ENCODE measurements at regions not wholly inside any gene's neighbourhood (a gene's known extent, or its start where the extent isn't known, plus 50 kb on each side); places are given as distances from the start of the nearest gene placed in this dataset.

GRCh38 chr10:130927157-130927556, 384.4 kb downstream of the TCERG1L start:
- H3K27me3 ChIP-seq = peaks cover 0 to 61% of the 10 kb centered on the region in 2 donors

GRCh38 chr10:130928306-130928705, 383.2 kb downstream of the TCERG1L start:
- Histone ChIP-seq H3K36me3 (no peaks in the 10 kb centered on the region), H3K27me3 (peaks cover 0 to 56% of the 10 kb centered on the region in 2 donors), H3K27ac (no peak overlapping the region), H3K4me1 (no peaks in the 10 kb centered on the region), H3K9me3 (no peaks in the 10 kb centered on the region), H3K4me3 (no peak overlapping the region)
- TF ChIP-seq CTCF (IDR thresholded peaks at IDR 0.05) = no peak
- no peak for TF ChIP-seq POLR2AphosphoS5 (IDR thresholded peaks at IDR 0.05)
- TF ChIP-seq POLR2A (IDR thresholded peaks at IDR 0.05) = no peak
- DNase-seq (ENCODE audit: low spot score in 2 of 2) = no peak
- intact Hi-C loops (cut with DNase I; ENCODE audit: low total_unique reads) = no loop called here

More at GRCh38 chr10:130927157-130927556, 384.4 kb downstream of the TCERG1L start:
- intact Hi-C loops (cut with DNase I; ENCODE audit: low total_unique reads) = no loop called here
- no peak for TF ChIP-seq POLR2A (IDR thresholded peaks at IDR 0.05)
- TF ChIP-seq CTCF (IDR thresholded peaks at IDR 0.05) = no peak
- TF ChIP-seq POLR2AphosphoS5 (IDR thresholded peaks at IDR 0.05) = no peak
- Histone ChIP-seq H3K4me1 (no peaks in the 10 kb centered on the region), H3K36me3 (no peaks in the 10 kb centered on the region), H3K9me3 (no peaks in the 10 kb centered on the region), H3K27ac (no peak overlapping the region), H3K4me3 (no peak overlapping the region)
- no peak for DNase-seq (ENCODE audit: low spot score in 2 of 2)

- no peaks in the 10 kb centered on the region for H3K9me3 ChIP-seq
- DNase-seq (ENCODE audit: low spot score in 2 of 2) = no peak
- H3K36me3 ChIP-seq = no peaks in the 10 kb centered on the region
- intact Hi-C loops (cut with DNase I; ENCODE audit: low total_unique reads) = no loop called here
- H3K27ac ChIP-seq = no peak overlapping the region
- H3K4me1 ChIP-seq = no peaks in the 10 kb centered on the region
- peaks cover 0 to 47% of the 10 kb centered on the region in 2 donors for H3K27me3 ChIP-seq
- TF ChIP-seq CTCF (IDR thresholded peaks at IDR 0.05) (no peak), POLR2A (IDR thresholded peaks at IDR 0.05) (no peak), POLR2AphosphoS5 (IDR thresholded peaks at IDR 0.05) (no peak)
- no peak overlapping the region for H3K4me3 ChIP-seq
Measured at GRCh38 chr10:130929422-130930325, 381.8 kb downstream of the TCERG1L start.

GRCh38 chr10:130930821-130931220, 380.7 kb downstream of the TCERG1L start:
- H3K4me1 ChIP-seq = no peaks in the 10 kb centered on the region
- intact Hi-C loops (cut with DNase I; ENCODE audit: low total_unique reads) = no loop called here
- H3K36me3 ChIP-seq = no peaks in the 10 kb centered on the region
- H3K27ac ChIP-seq = no peak overlapping the region
- TF ChIP-seq CTCF (IDR thresholded peaks at IDR 0.05) (no peak), POLR2A (IDR thresholded peaks at IDR 0.05) (no peak), POLR2AphosphoS5 (IDR thresholded peaks at IDR 0.05) (no peak)
- H3K27me3 ChIP-seq = peaks cover 0 to 46% of the 10 kb centered on the region in 2 donors
- DNase-seq (ENCODE audit: low spot score in 2 of 2) = no peak
- H3K9me3 ChIP-seq = no peaks in the 10 kb centered on the region
- H3K4me3 ChIP-seq = no peak overlapping the region

- Histone ChIP-seq H3K4me3 (no peak overlapping the region), H3K9me3 (no peaks in the 10 kb centered on the region), H3K4me1 (no peaks in the 10 kb centered on the region), H3K36me3 (no peaks in the 10 kb centered on the region), H3K27ac (no peak overlapping the region), H3K27me3 (peaks cover 0 to 47% of the 10 kb centered on the region in 2 donors)
- TF ChIP-seq POLR2A (IDR thresholded peaks at IDR 0.05) = no peak
- no peak for TF ChIP-seq POLR2AphosphoS5 (IDR thresholded peaks at IDR 0.05)
- no peak for TF ChIP-seq CTCF (IDR thresholded peaks at IDR 0.05)
- intact Hi-C loops (cut with DNase I; ENCODE audit: low total_unique reads) = no loop called here
- no peak for DNase-seq (ENCODE audit: low spot score in 2 of 2)
Measured at GRCh38 chr10:130931256-130931655, 380.3 kb downstream of the TCERG1L start.
